Esophagus muscularis mucosa (tissue), 4 donors: ENCODE measurements at regions not wholly inside any gene's neighbourhood (a gene's known extent, or its start where the extent isn't known, plus 50 kb on each side); places are given as distances from the start of the nearest gene placed in this dataset.

Source experiments
- CTCF ChIP-seq, 3 experiments: fragments of 200-600 bp in 2 of 3; fragments of 450-650 bp in 1 of 3; sonication (generic) in 2 of 3; IDR thresholded peaks; one replicate each; pipeline ENCODE4 v1.5.1; 2017 to 2019; ENCODE audit warnings: antibody characterized with exemption in 3 of 3, mild to moderate bottlenecking in 2 of 3, moderate library complexity in 1 of 3
- EP300 ChIP-seq: sonication (generic); formaldehyde crosslinking; IDR thresholded peaks from one replicate; pipeline ENCODE4 v1.6.1; 2017; ENCODE audit warnings: antibody characterized with exemption
- POLR2A ChIP-seq: fragments of 450-650 bp; IDR thresholded peaks from one replicate; pipeline ENCODE4 v1.6.1; 2017; ENCODE audit warnings: antibody characterized with exemption, moderate library complexity, mild to moderate bottlenecking, low read depth

DNA sequence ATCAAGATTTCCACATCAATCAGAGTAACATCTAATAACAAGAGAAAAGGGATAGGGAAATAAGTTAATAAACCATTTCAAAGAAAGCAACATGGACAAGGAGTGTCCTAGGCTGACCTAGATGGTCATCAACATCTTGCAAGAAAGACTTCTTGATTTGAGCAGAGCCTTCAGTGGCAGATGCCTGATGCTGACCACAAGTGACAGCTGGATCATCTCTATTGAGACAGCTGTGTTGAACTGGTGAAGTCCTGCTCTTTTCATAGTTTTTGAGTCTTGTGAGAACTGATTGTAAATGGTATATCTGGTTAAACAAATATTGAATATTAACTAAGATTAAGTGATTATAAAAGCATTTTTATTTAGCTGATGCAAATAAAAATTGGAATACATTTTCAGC, 1083.6 kb upstream of the LRFN5 start:
- TF ChIP-seq CTCF (IDR thresholded peaks at IDR 0.05) (no peak), POLR2A (no peak), EP300 (no peak)
